Activated naive CD8-positive, alpha-beta T cell (primary cell): ENCODE measurements at regions not wholly inside any gene's neighbourhood (a gene's known extent, or its start where the extent isn't known, plus 50 kb on each side); places are given as distances from the start of the nearest gene placed in this dataset.

Experiments
- H3K27ac Mint-ChIP-seq: one replicate; pipeline ENCODE4 v1.8.0; 2021; ENCODE audit warnings: mixed read lengths
- H3K27me3 Mint-ChIP-seq: one replicate; pipeline ENCODE4 v1.8.0; 2021; ENCODE audit warnings: mixed read lengths
- H3K36me3 Mint-ChIP-seq: one replicate; pipeline ENCODE4 v1.8.0; 2021; ENCODE audit warnings: mixed read lengths
- H3K4me1 Mint-ChIP-seq: one replicate; pipeline ENCODE4 v1.8.0; 2021; ENCODE audit warnings: low read depth, mixed read lengths
- H3K4me3 Mint-ChIP-seq: one replicate; pipeline ENCODE4 v1.8.0; 2021; ENCODE audit warnings: mild to moderate bottlenecking, mixed read lengths
- H3K9me3 Mint-ChIP-seq: one replicate; pipeline ENCODE4 v1.8.0; 2021; ENCODE audit warnings: low read depth, mixed read lengths

GRCh38 chr16:73140929-73141328, 93.0 kb upstream of the ZFHX3 start:
- no peak overlapping the region for H3K4me3 Mint-ChIP-seq
- H3K36me3 Mint-ChIP-seq = no peaks in the 10 kb centered on the region
- peaks cover 5% of the 10 kb centered on the region for H3K27me3 Mint-ChIP-seq
- H3K4me1 Mint-ChIP-seq = no peaks in the 10 kb centered on the region
- no peak overlapping the region for H3K27ac Mint-ChIP-seq
- H3K9me3 Mint-ChIP-seq = no peaks in the 10 kb centered on the region

- H3K4me1 Mint-ChIP-seq = no peaks in the 10 kb centered on the region
- peaks cover 2% of the 10 kb centered on the region for H3K9me3 Mint-ChIP-seq
- H3K36me3 Mint-ChIP-seq = no peaks in the 10 kb centered on the region
- H3K27me3 Mint-ChIP-seq = peaks cover 3% of the 10 kb centered on the region
- H3K27ac Mint-ChIP-seq = no peak overlapping the region
- H3K4me3 Mint-ChIP-seq = no peak overlapping the region
Observed at GRCh38 chr16:73131156-73131862, 83.4 kb upstream of the ZFHX3 start.

- H3K4me1 Mint-ChIP-seq = peaks cover under 1% of the 10 kb centered on the region
- peaks cover 2% of the 10 kb centered on the region for H3K9me3 Mint-ChIP-seq
- no peak overlapping the region for H3K27ac Mint-ChIP-seq
- H3K4me3 Mint-ChIP-seq = no peak overlapping the region
- H3K27me3 Mint-ChIP-seq = peaks cover 3% of the 10 kb centered on the region
- no peaks in the 10 kb centered on the region for H3K36me3 Mint-ChIP-seq
Observed at GRCh38 chr16:73129455-73129854, 81.5 kb upstream of the ZFHX3 start.

- no peak overlapping the region for H3K27ac Mint-ChIP-seq
- H3K36me3 Mint-ChIP-seq = no peaks in the 10 kb centered on the region
- H3K9me3 Mint-ChIP-seq = no peaks in the 10 kb centered on the region
- H3K4me3 Mint-ChIP-seq = no peak overlapping the region
- peaks cover 15% of the 10 kb centered on the region for H3K4me1 Mint-ChIP-seq
- peaks cover 1% of the 10 kb centered on the region for H3K27me3 Mint-ChIP-seq
Observed at GRCh38 chr16:73126525-73126853, 78.6 kb upstream of the ZFHX3 start.

GRCh38 chr16:73125850-73126524, 78.1 kb upstream of the ZFHX3 start:
- Mint-ChIP-seq H3K4me3 (no peak overlapping the region), H3K4me1 (peaks cover 15% of the 10 kb centered on the region), H3K9me3 (no peaks in the 10 kb centered on the region), H3K27ac (no peak overlapping the region), H3K27me3 (no peaks in the 10 kb centered on the region), H3K36me3 (no peaks in the 10 kb centered on the region)

GRCh38 chr16:73124665-73125375, 76.9 kb upstream of the ZFHX3 start:
- Mint-ChIP-seq H3K27me3 (no peaks in the 10 kb centered on the region), H3K27ac (no peak overlapping the region), H3K9me3 (no peaks in the 10 kb centered on the region), H3K36me3 (no peaks in the 10 kb centered on the region), H3K4me1 (peaks cover 15% of the 10 kb centered on the region), H3K4me3 (no peak overlapping the region)

- H3K4me3 Mint-ChIP-seq = no peak overlapping the region
- H3K27me3 Mint-ChIP-seq = no peaks in the 10 kb centered on the region
- H3K9me3 Mint-ChIP-seq = no peaks in the 10 kb centered on the region
- H3K4me1 Mint-ChIP-seq = peaks cover 15% of the 10 kb centered on the region
- H3K36me3 Mint-ChIP-seq = no peaks in the 10 kb centered on the region
- no peak overlapping the region for H3K27ac Mint-ChIP-seq
Observed at GRCh38 chr16:73124097-73124652, 76.2 kb upstream of the ZFHX3 start.

GRCh38 chr16:73122604-73123391, 74.9 kb upstream of the ZFHX3 start:
- Mint-ChIP-seq H3K36me3 (peaks cover 2% of the 10 kb centered on the region), H3K9me3 (peaks cover 2% of the 10 kb centered on the region), H3K4me1 (peaks cover 15% of the 10 kb centered on the region), H3K27me3 (no peaks in the 10 kb centered on the region), H3K4me3 (peak overlapping the region; percentile 63), H3K27ac (peak overlapping the region; percentile 56)

GRCh38 chr16:73116576-73116975, 68.6 kb upstream of the ZFHX3 start:
- Mint-ChIP-seq H3K4me3 (no peak overlapping the region), H3K36me3 (peaks cover 2% of the 10 kb centered on the region), H3K27ac (no peak overlapping the region), H3K4me1 (no peaks in the 10 kb centered on the region), H3K9me3 (peaks cover 3% of the 10 kb centered on the region), H3K27me3 (no peaks in the 10 kb centered on the region)

- H3K9me3 Mint-ChIP-seq = peaks cover 3% of the 10 kb centered on the region
- no peaks in the 10 kb centered on the region for H3K27me3 Mint-ChIP-seq
- no peaks in the 10 kb centered on the region for H3K4me1 Mint-ChIP-seq
- peaks cover 2% of the 10 kb centered on the region for H3K36me3 Mint-ChIP-seq
- no peak overlapping the region for H3K27ac Mint-ChIP-seq
- H3K4me3 Mint-ChIP-seq = no peak overlapping the region
Observed at GRCh38 chr16:73113336-73113735, 65.4 kb upstream of the ZFHX3 start.

GRCh38 chr16:73108195-73108963, 60.5 kb upstream of the ZFHX3 start:
- Mint-ChIP-seq H3K27ac (no peak overlapping the region), H3K36me3 (no peaks in the 10 kb centered on the region), H3K4me3 (no peak overlapping the region), H3K4me1 (no peaks in the 10 kb centered on the region), H3K27me3 (no peaks in the 10 kb centered on the region), H3K9me3 (no peaks in the 10 kb centered on the region)

GRCh38 chr16:73107371-73107770, 59.4 kb upstream of the ZFHX3 start:
- Mint-ChIP-seq H3K4me3 (no peak overlapping the region), H3K27ac (no peak overlapping the region), H3K27me3 (no peaks in the 10 kb centered on the region), H3K36me3 (no peaks in the 10 kb centered on the region), H3K4me1 (no peaks in the 10 kb centered on the region), H3K9me3 (no peaks in the 10 kb centered on the region)

- H3K36me3 Mint-ChIP-seq = no peaks in the 10 kb centered on the region
- H3K27me3 Mint-ChIP-seq = peaks cover 2% of the 10 kb centered on the region
- no peaks in the 10 kb centered on the region for H3K4me1 Mint-ChIP-seq
- H3K9me3 Mint-ChIP-seq = no peaks in the 10 kb centered on the region
- no peak overlapping the region for H3K27ac Mint-ChIP-seq
- no peak overlapping the region for H3K4me3 Mint-ChIP-seq
Observed at GRCh38 chr16:73106329-73107034, 58.6 kb upstream of the ZFHX3 start.

GRCh38 chr16:73101568-73101967, 53.6 kb upstream of the ZFHX3 start:
- Mint-ChIP-seq H3K4me3 (no peak overlapping the region), H3K27me3 (peaks cover 4% of the 10 kb centered on the region), H3K9me3 (no peaks in the 10 kb centered on the region), H3K36me3 (no peaks in the 10 kb centered on the region), H3K27ac (no peak overlapping the region), H3K4me1 (no peaks in the 10 kb centered on the region)
